ENCODE measurements at regions not wholly inside any gene's neighbourhood (a gene's known extent, or its start where the extent isn't known, plus 50 kb on each side); places are given as distances from the start of the nearest gene placed in this dataset.
"Not testable (repeated sequence)": the region's sequence is repeated elsewhere in the genome, so short reads cannot be mapped to it uniquely, and the experiment has no call there.

DNA sequence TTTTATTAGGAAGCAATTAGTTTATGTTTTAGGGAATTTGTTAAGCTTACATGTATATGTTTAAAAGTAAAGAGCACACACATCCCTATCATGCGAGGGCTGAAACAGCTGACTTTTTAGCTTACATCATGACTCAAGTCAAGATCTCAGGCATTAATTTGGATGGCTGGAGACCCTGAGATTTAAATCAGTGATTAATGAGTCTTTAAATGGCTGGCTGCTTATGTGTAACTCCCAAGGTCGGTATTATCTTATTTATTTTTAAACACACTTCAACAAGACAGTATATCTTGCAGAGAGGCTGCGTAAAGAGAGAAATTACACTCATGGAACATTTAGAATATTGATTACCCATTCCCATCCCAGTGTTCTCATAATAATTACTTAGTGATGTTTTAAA, 169.4 kb downstream of the KBTBD8 start:
- DNase-seq = no peak

DNA sequence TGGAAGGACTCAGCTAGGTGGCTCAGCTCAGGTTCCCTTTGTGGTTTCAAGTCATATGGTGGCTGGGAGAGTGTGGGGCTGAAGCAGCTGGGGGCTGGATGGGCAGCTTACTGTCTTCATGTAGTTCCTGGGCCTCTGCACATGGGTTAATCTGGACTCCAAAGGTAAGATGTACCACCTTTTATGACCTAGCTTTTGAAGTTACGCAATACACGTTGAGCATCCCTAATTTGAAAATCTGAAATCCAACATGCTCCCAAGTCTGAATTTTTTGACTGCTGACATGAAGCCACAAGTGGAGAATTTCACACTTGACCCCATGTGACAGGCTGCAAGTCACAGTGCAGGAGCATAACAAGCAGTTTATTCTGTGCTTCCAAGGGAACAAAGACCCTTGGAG, 173.7 kb downstream of the KBTBD8 start:
- DNase-seq = no peak

DNA sequence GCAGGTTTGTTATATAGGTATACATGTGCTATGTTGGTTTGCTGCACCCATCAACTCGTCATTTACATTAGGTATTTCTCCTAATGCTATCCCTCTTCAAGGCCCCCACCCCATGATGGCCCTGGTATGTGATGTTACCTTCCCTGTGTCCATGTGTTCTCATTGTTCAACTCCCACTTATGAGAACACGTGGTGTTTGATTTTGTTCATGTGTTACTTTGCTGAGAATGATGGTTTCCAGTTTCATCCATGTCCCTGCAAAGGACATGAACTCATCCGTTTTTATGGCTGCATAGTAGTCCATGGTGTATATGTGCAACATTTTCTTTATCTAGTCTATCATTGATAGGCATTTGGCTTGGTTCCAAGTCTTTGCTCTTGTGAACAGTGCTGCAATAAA, 175.0 kb downstream of the KBTBD8 start:
- DNase-seq = not testable (repeated sequence)

DNA sequence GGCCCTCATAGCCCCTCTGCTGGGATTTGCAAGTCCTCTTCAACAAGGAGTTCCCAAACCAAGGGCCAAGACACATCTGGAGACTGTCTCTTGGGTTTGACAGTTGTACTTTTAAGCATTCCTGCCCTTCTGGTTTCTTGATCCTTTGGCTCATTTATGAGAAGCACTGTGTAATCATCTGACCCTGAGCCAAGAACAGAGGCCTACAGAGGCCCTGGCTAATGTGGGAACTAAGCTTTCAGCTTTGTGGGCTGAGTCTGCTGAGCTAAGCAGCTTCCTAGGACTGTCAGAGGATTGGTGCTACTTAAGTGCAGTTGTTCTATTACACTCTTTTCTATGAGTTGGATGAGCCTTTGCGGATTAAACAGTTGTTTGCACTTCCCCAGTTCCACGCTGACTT, 178.3 kb downstream of the KBTBD8 start:
- DNase-seq = no peak

DNA sequence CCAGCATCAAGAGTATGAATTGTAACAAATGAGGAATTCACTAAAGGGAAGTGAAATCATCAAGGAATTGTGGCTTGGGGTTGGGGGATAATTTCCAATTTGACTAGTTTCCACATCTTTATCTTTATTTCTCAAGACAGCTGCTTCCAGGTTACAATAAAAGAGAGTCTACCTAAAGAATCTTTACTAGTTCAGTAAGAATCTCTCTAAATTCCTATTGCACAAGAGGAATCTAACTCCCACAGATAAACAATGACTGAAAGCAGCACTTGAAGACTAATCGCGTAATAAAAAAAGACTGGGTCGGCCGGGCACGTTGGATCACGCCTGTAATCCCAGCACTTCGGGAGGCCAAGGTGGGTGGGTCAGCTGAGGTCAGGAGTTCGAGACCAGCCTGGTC, 194.4 kb downstream of the KBTBD8 start:
- DNase-seq = no peak

DNA sequence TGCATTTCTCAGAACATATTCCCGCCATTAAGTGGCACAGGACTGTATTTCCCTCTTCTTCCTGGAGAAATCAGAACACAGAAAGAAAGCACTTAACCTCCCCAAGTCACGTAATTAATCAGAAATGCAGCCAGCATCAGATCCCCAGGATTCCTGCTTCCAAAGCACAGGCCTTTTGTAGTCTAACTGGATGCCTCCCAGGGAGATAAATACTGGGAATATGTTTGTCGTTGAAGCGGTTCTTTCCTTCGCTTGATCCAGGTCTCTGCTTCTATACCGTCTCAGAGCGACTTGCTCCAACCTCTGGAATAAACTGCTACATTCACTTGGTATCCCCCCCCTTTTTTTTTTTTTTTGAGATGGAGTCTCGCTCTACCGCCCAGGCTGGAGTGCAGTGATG, 198.6 kb downstream of the KBTBD8 start:
- DNase-seq = no peak

DNA sequence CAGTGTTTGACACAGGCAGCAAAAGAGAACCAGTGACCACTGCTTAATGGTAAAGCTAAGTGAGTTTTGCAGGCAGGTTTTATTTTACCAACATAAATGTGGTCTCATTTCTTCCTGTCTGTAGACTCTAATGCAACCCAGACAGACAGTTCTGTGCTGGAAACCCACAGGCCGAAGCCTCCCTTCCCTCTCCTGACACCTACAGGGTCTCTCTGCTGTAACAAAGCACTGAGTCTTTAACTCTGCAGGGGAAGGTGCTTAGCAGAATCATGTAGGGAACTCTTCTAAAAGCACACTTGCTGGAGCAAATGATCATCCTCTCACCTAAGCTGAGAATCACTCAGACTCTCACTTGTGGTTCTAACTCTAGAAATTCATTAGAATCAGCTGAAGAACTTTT, 200.3 kb downstream of the KBTBD8 start:
- DNase-seq = no peak

DNA sequence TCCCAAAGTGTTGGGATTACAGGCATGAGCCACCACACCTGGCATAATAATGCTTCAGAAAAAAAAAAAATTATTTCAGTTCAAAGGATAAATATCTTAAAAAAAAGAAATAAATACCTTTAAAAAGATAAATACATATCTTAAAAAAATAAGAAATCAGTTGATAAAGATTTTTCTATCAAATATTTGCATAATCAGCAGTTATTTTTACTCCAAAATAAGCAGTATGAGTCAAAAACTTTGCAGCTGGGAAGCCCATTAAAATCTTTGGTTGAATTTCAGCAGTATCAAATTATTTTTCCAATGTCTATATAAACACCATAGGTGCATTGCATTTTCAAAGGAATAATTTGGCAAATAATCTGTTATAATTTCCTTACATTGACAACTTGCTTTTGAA, 202.5 kb downstream of the KBTBD8 start:
- DNase-seq = no peak

DNA sequence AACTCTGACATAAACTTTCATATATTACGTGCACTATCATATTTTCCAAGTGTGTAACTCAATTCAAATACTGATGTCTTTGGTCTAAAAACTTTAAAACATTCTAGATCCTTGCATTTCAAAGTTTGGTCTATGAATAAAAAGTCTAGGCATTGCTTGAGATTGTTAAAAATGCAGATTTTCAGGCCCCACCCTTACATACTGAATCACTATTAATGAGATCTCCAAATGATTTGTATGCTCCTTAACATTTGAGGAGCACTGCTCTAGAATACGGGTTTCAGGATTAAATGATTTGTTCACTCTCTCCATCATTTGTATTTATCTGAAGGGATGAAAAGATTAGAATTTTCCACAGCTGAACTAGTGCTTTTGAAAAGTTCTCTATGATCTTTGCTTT, 202.9 kb downstream of the KBTBD8 start:
- no peak for DNase-seq

DNA sequence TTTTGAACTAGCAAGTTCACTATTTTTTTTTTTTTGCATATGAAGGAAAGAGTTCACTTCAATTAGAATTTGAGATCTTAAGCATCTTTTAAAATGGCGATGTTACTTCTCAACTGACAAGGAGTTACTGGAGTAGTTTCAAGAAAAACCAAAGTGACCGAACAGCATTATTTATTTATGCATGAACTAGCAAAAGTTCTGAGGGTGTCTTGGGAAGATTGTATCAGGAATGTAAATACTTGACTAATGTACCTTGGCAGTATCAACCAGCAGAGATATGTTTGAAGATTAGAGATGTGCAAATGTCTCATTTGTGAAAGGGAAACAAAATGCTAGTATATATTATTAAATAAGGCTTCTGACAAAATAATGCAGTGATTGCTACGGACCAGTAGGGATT, 203.9 kb downstream of the KBTBD8 start:
- DNase-seq = no peak

DNA sequence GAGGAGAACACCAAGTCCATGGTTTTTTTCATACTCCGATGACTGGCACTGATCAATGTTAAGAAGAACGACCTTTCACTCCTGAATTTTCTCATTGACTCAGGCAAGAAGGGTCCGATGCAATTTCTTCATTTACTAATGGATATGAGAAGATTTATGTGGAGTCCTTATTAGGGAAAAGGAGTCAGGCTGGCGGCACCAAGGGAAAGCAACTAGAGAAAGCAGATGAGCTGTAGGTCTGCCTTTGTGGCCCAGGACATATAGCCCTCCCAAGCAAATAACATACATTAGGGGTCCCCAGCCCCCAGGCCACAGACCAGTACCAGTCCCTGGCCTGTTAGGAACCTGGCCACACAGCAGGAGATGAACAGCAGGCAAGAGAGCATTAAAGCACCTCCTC, 206.8 kb downstream of the KBTBD8 start:
- DNase-seq = no peak

DNA sequence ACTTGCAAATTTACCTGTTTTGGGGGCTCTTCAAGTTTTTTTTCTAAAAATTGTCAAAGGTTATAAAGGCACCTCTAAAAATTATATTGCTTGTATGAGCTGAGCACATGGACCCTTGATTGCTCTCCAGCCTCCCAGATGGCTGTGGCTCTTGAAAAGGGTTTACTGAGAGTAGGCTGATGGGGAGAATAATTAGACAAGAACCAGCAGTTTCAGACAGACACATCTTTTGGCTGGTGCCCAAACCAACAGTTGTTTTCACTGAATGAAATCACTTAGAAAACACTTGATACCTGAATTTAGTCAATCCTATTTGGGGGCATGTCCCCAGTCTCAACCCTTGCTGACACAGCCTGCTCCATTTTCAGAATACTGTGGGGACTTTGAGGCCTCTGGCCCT, 217.6 kb downstream of the KBTBD8 start:
- no peak for DNase-seq

DNA sequence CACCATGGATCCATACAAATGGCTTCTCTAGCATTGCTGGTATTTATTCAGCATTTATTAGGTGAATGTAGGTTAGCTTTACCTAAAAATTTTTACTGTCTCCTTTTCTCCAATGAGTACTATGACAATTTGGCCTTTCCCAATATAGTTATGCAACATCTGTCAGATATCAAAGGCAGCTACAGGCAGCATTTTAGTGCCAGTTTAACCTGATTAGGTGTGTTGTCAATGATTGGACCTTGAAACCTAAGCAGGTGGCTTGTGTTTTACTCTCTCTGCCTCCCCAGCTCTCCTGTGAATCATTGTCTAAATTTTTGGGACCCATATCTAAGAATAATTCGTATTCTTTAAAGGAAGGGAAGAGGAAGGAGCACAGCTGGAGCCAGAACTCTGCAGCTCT, 228.9 kb downstream of the KBTBD8 start:
- DNase-seq = no peak

DNA sequence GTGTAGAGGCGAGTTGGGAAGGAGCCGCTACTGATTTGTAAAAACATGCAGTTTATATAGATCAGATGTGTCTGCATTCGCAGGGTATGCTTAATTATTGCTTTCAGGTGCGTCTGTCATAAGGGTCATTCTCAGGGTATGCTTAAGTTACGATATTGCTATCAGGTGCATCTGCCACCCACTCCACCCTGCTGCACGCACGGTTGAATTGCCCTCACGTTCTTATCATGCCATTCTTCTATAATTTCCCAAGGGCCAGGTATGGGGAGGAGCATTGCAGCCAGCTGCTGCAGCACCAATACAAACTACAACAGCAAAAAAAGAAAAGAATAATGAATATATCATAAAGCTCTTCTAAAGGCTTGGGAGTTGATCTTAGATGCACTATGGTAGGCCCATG, 230.0 kb downstream of the KBTBD8 start:
- no peak for DNase-seq

DNA sequence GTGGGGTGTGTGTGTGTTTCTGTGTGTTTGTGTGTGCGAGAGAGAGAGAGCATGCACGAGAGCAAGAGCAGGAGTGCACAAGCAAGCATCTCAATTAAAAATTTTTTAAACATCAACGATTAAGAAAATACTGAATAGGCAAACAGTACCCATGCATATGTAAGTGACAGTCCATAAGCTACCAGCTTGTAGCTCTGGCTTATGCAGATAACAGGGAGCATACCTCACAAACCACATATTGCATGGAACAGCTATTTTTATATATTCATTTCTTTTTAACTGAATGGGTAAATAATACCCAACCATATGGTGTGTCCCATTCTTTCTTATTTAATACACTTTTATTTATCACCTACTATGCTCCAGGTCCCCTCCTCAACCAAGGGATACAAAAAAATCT, 234.5 kb downstream of the KBTBD8 start:
- no peak for DNase-seq

DNA sequence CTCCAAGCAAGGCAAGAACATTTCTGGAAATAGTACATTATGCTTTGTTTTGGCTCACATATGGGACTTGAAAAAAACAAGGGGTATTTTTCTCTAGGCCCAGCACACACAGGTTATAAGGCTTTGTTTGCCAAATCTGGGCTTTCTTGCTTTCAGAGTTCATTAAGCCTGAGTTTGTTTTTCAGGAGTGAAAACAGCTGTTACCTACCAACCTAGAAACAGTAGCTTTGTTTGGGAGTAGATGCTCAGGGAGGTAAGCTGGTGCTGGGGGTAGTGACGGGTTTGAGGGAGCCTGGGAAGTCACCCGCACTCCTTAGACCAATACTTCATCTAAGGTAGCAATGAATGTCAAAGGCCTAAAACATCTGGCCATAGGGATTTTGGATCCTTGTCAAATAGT, 241.2 kb downstream of the KBTBD8 start:
- no peak for DNase-seq

DNA sequence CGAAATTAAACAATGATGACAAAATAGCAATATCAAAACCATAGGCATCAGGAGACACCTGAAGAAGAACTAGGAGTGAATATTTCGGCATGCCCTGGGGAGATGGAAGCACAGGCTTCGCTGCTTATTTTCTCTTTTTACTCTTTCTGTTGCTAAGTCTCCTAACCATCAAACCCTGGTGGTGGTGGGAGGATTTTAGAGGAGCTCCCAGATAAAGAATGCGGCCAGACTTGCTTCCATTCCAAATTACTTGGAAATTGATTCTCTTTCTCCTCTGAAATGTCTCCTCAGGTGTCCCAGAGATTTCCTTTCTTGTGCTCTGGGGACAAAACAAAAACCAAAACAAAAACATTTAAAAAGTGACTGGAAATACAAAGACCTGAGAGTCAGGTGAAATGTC, 243.0 kb downstream of the KBTBD8 start:
- DNase-seq = no peak

DNA sequence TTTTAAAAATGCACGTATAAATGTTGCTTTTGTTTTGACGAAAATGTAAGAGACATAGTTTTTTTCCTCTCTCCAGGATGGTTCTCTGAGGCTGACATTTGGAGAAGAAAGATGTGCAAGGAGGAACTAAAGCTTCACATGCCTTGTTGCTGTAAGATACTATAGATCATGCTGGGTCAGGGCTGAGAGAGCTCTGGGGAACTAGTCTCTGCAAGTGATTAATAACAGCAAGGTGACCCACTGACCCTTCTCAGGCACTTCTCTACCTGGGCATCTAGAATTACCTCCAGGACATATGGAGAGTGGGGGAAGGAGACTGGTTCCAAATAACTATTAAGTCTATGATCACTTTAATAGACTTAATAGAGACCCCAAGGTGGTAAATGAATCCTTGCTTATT, 246.0 kb downstream of the KBTBD8 start:
- no peak for DNase-seq

DNA sequence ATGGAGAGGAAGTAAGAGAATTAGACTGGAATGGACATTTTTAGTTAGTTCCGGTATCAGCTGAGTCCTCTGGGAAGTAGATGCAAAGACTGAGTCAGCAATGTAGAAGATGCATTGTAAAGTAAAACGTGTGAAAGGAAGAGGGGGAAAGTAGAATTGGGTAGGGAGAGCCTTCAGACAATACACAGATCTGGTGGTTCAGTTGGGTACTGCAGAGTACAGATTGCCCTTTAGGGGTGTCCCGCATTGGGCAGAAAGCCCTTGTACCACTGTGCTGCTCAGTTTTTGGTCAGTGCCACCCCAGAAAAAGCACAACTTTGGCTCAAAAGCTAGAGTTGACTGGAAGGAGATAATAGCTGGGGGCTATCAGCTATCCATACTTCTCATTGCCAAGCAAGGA, 247.4 kb downstream of the KBTBD8 start:
- DNase-seq = no peak

DNA sequence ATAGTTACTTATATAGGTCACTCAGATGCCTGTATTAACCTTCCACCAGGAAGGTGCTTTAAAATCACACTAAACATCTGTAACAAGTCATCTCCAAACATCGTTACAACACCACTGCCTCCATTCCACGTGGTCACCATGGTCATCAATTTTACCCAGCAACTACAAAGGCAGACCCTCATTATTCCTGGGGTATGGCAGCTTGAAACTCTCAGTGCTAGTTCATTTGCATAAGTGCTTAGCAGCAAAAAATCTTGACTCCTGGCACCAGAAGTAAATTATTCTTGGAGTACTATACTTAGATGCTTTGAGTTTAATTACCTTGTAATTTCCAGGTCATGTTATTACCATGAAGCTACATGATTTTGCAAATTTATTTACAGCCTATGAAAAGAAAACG, 250.6 kb downstream of the KBTBD8 start:
- DNase-seq = no peak

DNA sequence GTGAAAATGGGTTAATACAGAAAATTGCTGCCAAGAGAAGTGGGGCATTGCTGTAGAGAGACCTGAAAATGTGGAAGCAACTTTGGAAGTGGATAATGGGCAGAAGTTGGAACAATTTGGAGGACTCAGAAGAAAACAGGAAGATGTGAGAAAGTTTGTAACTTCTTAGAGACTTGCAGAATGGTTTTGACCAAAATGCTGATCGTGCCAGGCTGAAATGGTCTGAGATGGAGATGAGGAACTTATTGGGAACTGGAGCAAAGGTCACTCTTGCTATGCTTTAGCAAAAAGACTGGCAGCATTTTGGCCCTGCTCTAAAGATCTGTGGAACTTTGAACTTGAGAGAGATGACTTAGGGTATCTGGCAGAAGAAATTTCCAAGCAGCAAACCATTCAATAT, 254.8 kb downstream of the KBTBD8 start:
- not testable (repeated sequence) for DNase-seq

DNA sequence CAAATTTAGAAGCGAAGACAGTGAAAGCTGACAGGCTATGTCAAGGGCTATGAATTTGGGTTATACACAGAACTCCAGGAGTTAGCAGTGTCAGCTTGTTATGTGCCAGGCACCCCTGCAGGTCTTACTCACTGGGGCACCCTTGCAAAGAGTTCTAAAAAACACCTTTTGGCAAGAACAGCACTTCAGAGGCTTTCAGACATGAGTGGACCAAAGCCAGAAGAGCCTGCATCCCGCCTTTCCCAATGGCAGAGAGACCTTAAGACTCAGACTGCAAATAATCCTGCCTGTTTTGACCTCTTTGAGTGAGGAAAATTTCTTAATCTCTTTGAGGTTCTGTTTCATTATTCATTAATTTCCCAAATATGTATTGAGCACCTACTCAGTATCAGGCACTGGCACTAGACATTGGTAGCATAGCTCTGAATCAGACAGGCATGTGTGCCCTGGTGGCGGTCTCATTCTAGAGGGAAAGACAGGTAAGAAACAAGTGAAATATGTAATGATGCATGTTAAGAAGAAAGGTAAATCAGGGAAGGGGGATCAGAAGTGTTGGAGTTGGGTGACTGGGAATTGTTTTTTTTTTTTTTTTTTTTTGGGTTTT, 280.0 kb downstream of the KBTBD8 start:
- DNase-seq = no peak

DNA sequence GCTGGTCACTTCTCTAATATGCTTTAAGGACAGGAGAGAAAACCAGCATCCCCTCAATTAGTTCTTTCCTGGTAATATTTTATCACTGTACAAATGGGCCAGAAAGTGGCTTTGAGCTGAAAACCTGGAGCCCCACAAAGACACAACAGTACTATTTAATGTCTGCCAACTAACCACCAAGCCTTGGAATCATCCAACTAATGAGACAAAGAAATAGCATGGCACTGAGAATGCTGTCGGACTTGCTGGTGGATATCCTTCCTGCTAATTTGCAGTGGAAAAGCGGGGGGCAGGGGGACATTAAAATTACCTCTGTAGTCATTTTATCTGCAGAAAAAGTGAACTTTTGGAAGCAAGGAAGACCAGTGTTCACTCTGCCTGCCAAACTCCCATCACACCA, 288.5 kb downstream of the KBTBD8 start:
- DNase-seq = no peak

DNA sequence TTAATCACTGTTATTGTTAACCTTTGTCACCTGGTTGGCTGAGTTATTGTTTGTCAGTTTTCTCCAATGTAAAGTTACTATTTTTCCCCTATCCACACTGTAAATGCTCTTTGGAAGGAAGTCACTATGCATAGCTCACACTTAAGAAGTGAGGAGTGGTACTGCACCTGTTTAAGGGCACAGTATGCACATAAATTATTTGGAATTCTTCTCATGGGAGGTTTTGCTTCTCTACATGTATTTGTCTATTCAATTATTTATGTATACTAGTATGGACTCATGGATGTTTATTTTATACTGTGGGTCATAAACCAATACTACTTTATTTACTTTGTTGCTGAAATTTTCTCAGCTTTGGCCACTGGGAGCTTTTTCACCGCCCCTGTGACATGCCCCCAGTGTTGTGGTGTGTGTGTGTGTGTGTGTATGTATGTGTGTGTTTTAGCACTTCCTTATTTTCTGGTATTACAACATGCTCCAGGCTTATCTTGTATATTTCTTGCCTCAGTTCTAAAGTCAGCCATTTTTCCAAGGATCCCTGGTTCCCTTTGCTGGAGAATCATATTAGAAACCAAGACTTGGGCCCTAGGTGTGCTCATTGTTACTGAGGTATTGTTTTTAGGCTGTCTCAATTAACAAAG, 290.5 kb downstream of the KBTBD8 start:
- DNase-seq = no peak

DNA sequence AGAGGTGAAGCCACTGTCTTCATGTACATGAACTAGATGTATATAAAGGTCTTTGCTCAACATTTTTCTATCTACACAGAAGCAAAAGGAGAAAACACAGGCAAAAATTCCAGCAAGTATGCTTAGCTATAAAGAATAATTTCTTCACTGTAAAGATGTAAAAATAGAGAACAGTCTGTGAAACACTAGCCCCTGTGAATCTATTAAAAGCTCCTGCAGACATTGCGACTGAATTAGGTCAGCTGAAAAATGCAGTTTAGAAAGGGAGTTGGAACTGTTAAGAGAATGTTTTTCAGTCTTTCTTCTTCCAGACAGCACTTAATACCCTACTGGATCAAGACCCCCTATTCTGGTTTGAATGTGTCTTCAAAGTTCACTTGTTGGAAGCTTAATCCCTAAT, 291.5 kb downstream of the KBTBD8 start:
- DNase-seq = no peak
